ENCODE measurements at regions not wholly inside any gene's neighbourhood (a gene's known extent, or its start where the extent isn't known, plus 50 kb on each side); places are given as distances from the start of the nearest gene placed in this dataset.

DNA sequence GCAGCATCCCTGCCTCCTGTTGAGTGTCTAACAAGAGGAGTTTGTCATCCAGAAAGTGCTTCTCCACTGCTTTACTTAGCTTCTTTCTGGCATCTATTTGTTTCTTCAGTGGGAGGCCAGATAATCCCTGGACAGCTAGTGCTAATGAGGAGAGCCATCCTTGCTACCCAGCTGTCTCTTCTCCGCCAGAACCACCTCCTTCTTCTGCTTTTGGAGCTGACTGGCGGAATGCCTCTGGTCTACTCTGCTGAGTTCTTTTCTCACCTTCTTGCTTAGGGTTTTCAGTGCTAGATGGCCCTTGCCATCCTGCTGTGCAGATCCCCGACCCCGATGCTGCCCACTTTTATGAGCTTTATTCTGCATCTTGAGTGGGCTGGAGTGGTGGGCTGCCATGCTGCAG lies 145.8 kb downstream of the GPBP1 start:
- TF ChIP-seq, protein P1, sequence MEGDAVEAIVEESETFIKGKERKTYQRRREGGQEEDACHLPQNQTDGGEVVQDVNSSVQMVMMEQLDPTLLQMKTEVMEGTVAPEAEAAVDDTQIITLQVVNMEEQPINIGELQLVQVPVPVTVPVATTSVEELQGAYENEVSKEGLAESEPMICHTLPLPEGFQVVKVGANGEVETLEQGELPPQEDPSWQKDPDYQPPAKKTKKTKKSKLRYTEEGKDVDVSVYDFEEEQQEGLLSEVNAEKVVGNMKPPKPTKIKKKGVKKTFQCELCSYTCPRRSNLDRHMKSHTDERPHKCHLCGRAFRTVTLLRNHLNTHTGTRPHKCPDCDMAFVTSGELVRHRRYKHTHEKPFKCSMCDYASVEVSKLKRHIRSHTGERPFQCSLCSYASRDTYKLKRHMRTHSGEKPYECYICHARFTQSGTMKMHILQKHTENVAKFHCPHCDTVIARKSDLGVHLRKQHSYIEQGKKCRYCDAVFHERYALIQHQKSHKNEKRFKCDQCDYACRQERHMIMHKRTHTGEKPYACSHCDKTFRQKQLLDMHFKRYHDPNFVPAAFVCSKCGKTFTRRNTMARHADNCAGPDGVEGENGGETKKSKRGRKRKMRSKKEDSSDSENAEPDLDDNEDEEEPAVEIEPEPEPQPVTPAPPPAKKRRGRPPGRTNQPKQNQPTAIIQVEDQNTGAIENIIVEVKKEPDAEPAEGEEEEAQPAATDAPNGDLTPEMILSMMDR (conservative IDR thresholded peaks at IDR 0.05), result no peak
- no peak for TF ChIP-seq ZFX (IDR thresholded peaks at IDR 0.05)
